GM23248 (cell line): ENCODE measurements at regions not wholly inside any gene's neighbourhood (a gene's known extent, or its start where the extent isn't known, plus 50 kb on each side); places are given as distances from the start of the nearest gene placed in this dataset.
A peak's percentile ranks its signal among the peaks of the same experiment; 100 is the strongest.

Experiments
- DNase-seq: peaks from one replicate; pipeline ENCODE4 v3.0.0-alpha.2; 2015
- H2AFZ ChIP-seq: fragments of 200-600 bp; sonication (generic); 2 replicates; pipeline ENCODE4 v1.6.1; 2016; ENCODE audit warnings: antibody characterized with exemption
- H3F3A ChIP-seq: fragments of 200-600 bp; sonication (generic); 2 replicates; pipeline ENCODE4 v1.6.1; 2016; ENCODE audit warnings: mild to moderate bottlenecking, antibody characterized with exemption, mixed run types; ENCODE audit not compliant: insufficient read depth
- H3K27ac ChIP-seq: fragments of 200-600 bp; sonication (generic); 2 replicates; pipeline ENCODE4 v1.5.1; 2016; ENCODE audit warnings: mild to moderate bottlenecking
- H3K27me3 ChIP-seq: fragments of 200-600 bp; sonication (generic); replicated peaks from 2 replicates; pipeline ENCODE4 v1.6.1; 2016; ENCODE audit warnings: mild to moderate bottlenecking; ENCODE audit not compliant: insufficient read depth
- H3K36me3 ChIP-seq: fragments of 200-600 bp; sonication (generic); 2 replicates; pipeline ENCODE4 v1.6.1; 2016; ENCODE audit warnings: low read depth, mild to moderate bottlenecking
- H3K4me1 ChIP-seq: fragments of 200-600 bp; sonication (generic); 2 replicates; pipeline ENCODE4 v1.6.1; 2016; ENCODE audit warnings: mild to moderate bottlenecking; ENCODE audit not compliant: insufficient read depth
- H3K4me2 ChIP-seq: fragments of 200-600 bp; sonication (generic); one replicate; pipeline ENCODE4 v1.6.1; 2016; ENCODE audit warnings: mild to moderate bottlenecking; ENCODE audit not compliant: unreplicated experiment
- H3K4me3 ChIP-seq: fragments of 200-600 bp; sonication (generic); 2 replicates; pipeline ENCODE4 v1.5.1; 2016; ENCODE audit warnings: mild to moderate bottlenecking
- H3K79me2 ChIP-seq: fragments of 200-600 bp; sonication (generic); 2 replicates; pipeline ENCODE4 v1.6.1; 2016; ENCODE audit warnings: mild to moderate bottlenecking; ENCODE audit not compliant: insufficient read depth
- H3K9ac ChIP-seq: fragments of 200-600 bp; sonication (generic); 2 replicates; pipeline ENCODE4 v1.6.1; 2016; ENCODE audit warnings: mild to moderate bottlenecking
- H3K9me2 ChIP-seq: fragments of 200-600 bp; sonication (generic); 2 replicates; pipeline ENCODE4 v1.6.1; 2016; ENCODE audit warnings: mixed run types, mild to moderate bottlenecking, moderate library complexity; ENCODE audit not compliant: insufficient read depth
- H3K9me3 ChIP-seq: fragments of 200-600 bp; sonication (generic); one replicate; pipeline ENCODE4 v1.6.1; 2017; ENCODE audit warnings: low read depth
- H4K20me1 ChIP-seq: fragments of 200-600 bp; sonication (generic); 2 replicates; pipeline ENCODE4 v1.6.0; 2016; ENCODE audit not compliant: insufficient read depth
- EZH2 ChIP-seq: fragments of 200-600 bp; sonication (generic); IDR thresholded peaks from 2 replicates; pipeline ENCODE4 v1.6.1; 2018; ENCODE audit warnings: antibody characterized with exemption, mild to moderate bottlenecking; ENCODE audit not compliant: insufficient read depth, poor library complexity, severe bottlenecking
- EZH2phosphoT487 ChIP-seq: fragments of 200-600 bp; sonication (generic); IDR thresholded peaks from 2 replicates; pipeline ENCODE4 v1.6.1; 2018; ENCODE audit warnings: antibody characterized with exemption, moderate library complexity, mild to moderate bottlenecking, low read depth; ENCODE audit not compliant: insufficient read depth
- WGBS, 2 experiments: methylation state at CpG; one replicate each; pipeline ENCODE4 v1.1.6; 2015 to 2017; ENCODE audit warnings: low lambda C conversion rate in 2 of 2, low coverage in 1 of 2; ENCODE audit errors: missing lambda C conversion rate in 2 of 2; 5-methylcytosine and 5-hydroxymethylcytosine counted together
- in situ Hi-C: fragments of 300-500 bp; cut with MboI; formaldehyde crosslinking; loops from 2 replicates; pipeline ENCODE4 v1.15.0; 2020

GRCh38 chr12:89064780-89065179 is 287.5 kb downstream of the DUSP6 start:
- Histone ChIP-seq H3K9ac (no peak overlapping the region), H3K79me2 (no peaks in the 10 kb centered on the region), H3K9me2 (no peaks in the 10 kb centered on the region; the same call in 1 of the 2 replicates), H3K27ac (peak overlapping the region; percentile 57), H4K20me1 (no peaks in the 10 kb centered on the region), H3K4me2 (peak overlapping the region; percentile 14), H2AFZ (no peak overlapping the region), H3K9me3 (no peaks in the 10 kb centered on the region), H3F3A (peaks cover 48% of the 10 kb centered on the region), H3K36me3 (no peaks in the 10 kb centered on the region), H3K4me3 (0 out of 2 replicates have a peak overlapping the region, but pooled peaks have one; percentile 29), H3K27me3 (no peaks in the 10 kb centered on the region), H3K4me1 (peaks cover 52% of the 10 kb centered on the region)
- peak; percentile 93 for DNase-seq
- in situ Hi-C loops, result no loop called here
- 52 to 54% methylated on average over 3 of the region's 3 CpGs for WGBS, 2 experiments
- no peak for TF ChIP-seq EZH2phosphoT487
- TF ChIP-seq EZH2, result no peak

- no peaks in the 10 kb centered on the region for H3K36me3 ChIP-seq
- no peaks in the 10 kb centered on the region for H4K20me1 ChIP-seq
- no peak overlapping the region for H2AFZ ChIP-seq
- H3K4me2 ChIP-seq, result peak overlapping the region; percentile 14
- WGBS, 2 experiments, result 93 to 97% methylated on average over 6 of the region's 6 CpGs
- peak overlapping the region; percentile 57 for H3K27ac ChIP-seq
- no peak overlapping the region for H3K4me3 ChIP-seq
- H3K79me2 ChIP-seq, result no peaks in the 10 kb centered on the region
- peaks cover 42% of the 10 kb centered on the region for H3F3A ChIP-seq
- no peak overlapping the region for H3K9ac ChIP-seq
- H3K9me2 ChIP-seq, result no peaks in the 10 kb centered on the region; the same call in 1 of the 2 replicates
- no peak for TF ChIP-seq EZH2phosphoT487
- in situ Hi-C loops, result no loop called here
- H3K9me3 ChIP-seq, result no peaks in the 10 kb centered on the region
- no peak for DNase-seq
- peaks cover 52% of the 10 kb centered on the region for H3K4me1 ChIP-seq
- H3K27me3 ChIP-seq, result no peaks in the 10 kb centered on the region
Measured at GRCh38 chr12:89064151-89064550, 288.1 kb downstream of the DUSP6 start.

GRCh38 chr12:89062996-89063395 is 289.3 kb downstream of the DUSP6 start:
- peaks cover 44% of the 10 kb centered on the region for H3K4me1 ChIP-seq
- 77% methylated on average over 2 of the region's 2 CpGs for WGBS, 2 experiments

DNA sequence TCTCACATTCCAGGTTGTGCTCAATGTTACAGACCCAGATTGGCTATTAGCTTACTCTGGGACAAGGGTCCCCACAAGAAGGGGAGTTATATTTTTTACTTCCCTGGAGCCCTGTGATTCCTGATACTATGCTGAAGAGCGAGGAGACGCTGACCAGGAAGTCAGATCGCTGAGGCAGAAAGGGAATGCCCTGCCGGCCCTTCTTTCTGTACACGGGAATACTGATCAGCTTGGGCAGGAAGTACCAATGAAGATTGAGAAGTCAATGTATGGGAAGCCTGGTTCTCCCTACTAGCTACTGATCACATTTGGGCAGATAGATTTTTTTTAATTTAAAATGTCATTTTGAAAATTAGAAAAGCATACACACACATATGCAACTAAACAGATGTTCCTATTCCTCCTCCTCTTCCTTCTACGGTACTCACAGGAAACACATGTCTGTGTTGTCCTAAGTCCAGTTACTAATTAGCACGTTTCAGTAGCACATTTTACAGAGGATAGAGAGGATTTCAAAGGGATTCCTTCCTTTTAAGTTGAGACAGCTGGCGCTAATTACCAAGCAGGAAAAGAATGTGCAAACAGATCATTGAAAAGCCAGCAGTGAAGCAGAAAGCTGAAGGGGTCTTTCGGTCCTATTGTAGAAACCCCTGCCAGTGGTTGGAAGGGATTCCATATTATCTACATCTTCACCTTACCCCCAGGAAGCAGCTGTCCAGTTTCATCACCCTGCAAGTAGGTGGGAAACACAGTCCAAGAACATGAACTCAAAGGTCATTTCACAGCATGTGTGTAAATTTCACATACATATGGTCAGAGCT is 292.4 kb downstream of the DUSP6 start:
- H3K27me3 ChIP-seq, result no peaks in the 10 kb centered on the region
- no peaks in the 10 kb centered on the region; the same call in 1 of the 2 replicates for H3K9me2 ChIP-seq
- no peak for TF ChIP-seq EZH2
- no peak for TF ChIP-seq EZH2phosphoT487
- no peak overlapping the region for H3K27ac ChIP-seq
- 40 to 41% methylated on average over 9 of the region's 9 CpGs for WGBS, 2 experiments
- no peak overlapping the region for H3K4me3 ChIP-seq
- H2AFZ ChIP-seq, result peak overlapping the region; percentile 58
- in situ Hi-C loops, result loop anchor here (10.0 kb wide), 1 partner anchor 295 kb away; the partner anchor contains the start of gene DUSP6
- H4K20me1 ChIP-seq, result no peaks in the 10 kb centered on the region
- H3K36me3 ChIP-seq, result no peaks in the 10 kb centered on the region
- peaks cover 10% of the 10 kb centered on the region; the same call in 1 of the 2 replicates for H3F3A ChIP-seq
- H3K4me1 ChIP-seq, result peaks cover 27% of the 10 kb centered on the region
- no peak overlapping the region for H3K9ac ChIP-seq
- H3K79me2 ChIP-seq, result no peaks in the 10 kb centered on the region
- no peaks in the 10 kb centered on the region for H3K9me3 ChIP-seq
- H3K4me2 ChIP-seq, result no peak overlapping the region
- peak; percentile 17 for DNase-seq

More at GRCh38 chr12:89062996-89063395, 289.3 kb downstream of the DUSP6 start:
- no peaks in the 10 kb centered on the region for H3K9me3 ChIP-seq
- no peak overlapping the region for H3K4me2 ChIP-seq
- no peaks in the 10 kb centered on the region for H3K36me3 ChIP-seq
- H3K9ac ChIP-seq, result no peak overlapping the region
- H3K27me3 ChIP-seq, result no peaks in the 10 kb centered on the region
- in situ Hi-C loops, result no loop called here
- TF ChIP-seq EZH2phosphoT487 (no peak), EZH2 (no peak)
- H3K9me2 ChIP-seq, result no peaks in the 10 kb centered on the region; the same call in 1 of the 2 replicates
- H3K79me2 ChIP-seq, result no peaks in the 10 kb centered on the region
- no peak overlapping the region for H3K4me3 ChIP-seq
- H3F3A ChIP-seq, result peaks cover 30% of the 10 kb centered on the region
- DNase-seq, result no peak
- no peak overlapping the region for H3K27ac ChIP-seq
- no peak overlapping the region for H2AFZ ChIP-seq
- H4K20me1 ChIP-seq, result no peaks in the 10 kb centered on the region
